ENCODE measurements at regions not wholly inside any gene's neighbourhood (a gene's known extent, or its start where the extent isn't known, plus 50 kb on each side); places are given as distances from the start of the nearest gene placed in this dataset.

GRCh38 chr18:30096796-30097195 is 945.7 kb downstream of the DSC3 start:
- TF ChIP-seq CTCF (IDR thresholded peaks at IDR 0.05) (no peak), POLR2A (IDR thresholded peaks at IDR 0.05) (no peak)

Measured in body of pancreas (tissue), 4 donors.